Pancreas (tissue), 10 donors: ENCODE measurements at regions not wholly inside any gene's neighbourhood (a gene's known extent, or its start where the extent isn't known, plus 50 kb on each side); places are given as distances from the start of the nearest gene placed in this dataset.
"Not testable (repeated sequence)": the region's sequence is repeated elsewhere in the genome, so short reads cannot be mapped to it uniquely, and the experiment has no call there.

Source experiments
- ATAC-seq, 4 donors: fragments of 200-7000 bp; cut with Tn5 transposase; one replicate each; pipeline versions ENCODE4 v1.8.0 to v1.9.1; 2020; ENCODE audit warnings: mild to moderate bottlenecking in 4 of 4, moderate library complexity in 4 of 4
- DNase-seq, 6 donors: peaks; one replicate each; pipeline ENCODE4 v3.0.0-alpha.2; 2020
- FAIRE-seq: peaks from 2 replicates; lab custom pipeline; 2012; peaks lifted over from hg19 to GRCh38; lab: Jason Lieb, UNC
- H3K27ac ChIP-seq, 4 donors: fragments of 200-600 bp; sonication (generic); 1 replicate in 3 of 4; 2 replicates in 1 of 4; pipeline versions ENCODE4 v1.5.0 to v1.8.0; 2020
- H3K27me3 ChIP-seq, 4 donors: fragments of 200-600 bp; one replicate each; pipeline ENCODE4 v1.8.0; 2021
- H3K36me3 ChIP-seq, 3 donors: fragments of 200-600 bp; sonication (generic) in 1 of 3; one replicate each; pipeline versions ENCODE4 v1.5.0 to v1.8.0; 2020 to 2021
- H3K4me1 ChIP-seq, 3 donors: fragments of 200-600 bp; one replicate each; pipeline ENCODE4 v1.8.0; 2021
- H3K4me3 ChIP-seq, 4 donors: fragments of 200-600 bp; sonication (generic) in 2 of 4; one replicate each; pipeline versions ENCODE4 v1.5.0 to v1.8.0; 2020 to 2021
- H3K9me3 ChIP-seq, 4 donors: fragments of 200-600 bp; one replicate each; pipeline ENCODE4 v1.8.0; 2021
- CTCF ChIP-seq, 4 donors: fragments of 200-600 bp; sonication (generic) in 3 of 4; IDR thresholded peaks; one replicate each; pipeline versions ENCODE4 v1.5.0 to v1.8.0; 2021; ENCODE audit warnings: antibody characterized with exemption in 4 of 4
- WGBS, 2 donors: extraction: QIAGEN DNeasy Blood & Tissue Kit; methylation state at CpG; one replicate each; pipeline ENCODE4 v1.1.7; 2013; 5-methylcytosine and 5-hydroxymethylcytosine counted together
- intact Hi-C, 3 donors: fragments of 100-400 bp; cut with DNase I; formaldehyde crosslinking; loops; one replicate each; pipeline versions ENCODE4 v1.11.1 to v1.14.2; 2022
- donor health status: healthy with polysubstance abuse.
- donor health status: DM: no; HTN: no; CAD: no; lungs with moderate emphysema.
- donor health status: DM: no; HTN: no; CAD: no.
- donor health status: control.
- donor health status: control.
- donor health status: Bipolar disorder and iron deficiency.
- donor health status: DM: yes; HTN: yes; CAD: no.
- donor health status: DM: no; HTN: no; CAD: no.
- donor health status: DM: no; HTN: no; CAD: no.
- donor health status: DM: yes; HTN: yes; CAD: no.

- H3K27ac ChIP-seq = no peak overlapping the region
Observed at GRCh38 chr14:31911160-31911559, 165.9 kb upstream of the ARHGAP5 start.

GRCh38 chr14:31913370-31913769, 163.7 kb upstream of the ARHGAP5 start:
- no peaks in the 10 kb centered on the region for H3K27me3 ChIP-seq
- H3K4me1 ChIP-seq = no peaks in the 10 kb centered on the region
- no peak for TF ChIP-seq CTCF (IDR thresholded peaks at IDR 0.05)
- 83 to 90% methylated on average over 4 of the region's 4 CpGs for WGBS, 2 donors
- no peak for FAIRE-seq
- no peaks in the 10 kb centered on the region for H3K9me3 ChIP-seq
- H3K36me3 ChIP-seq = no peaks in the 10 kb centered on the region
- no peak for ATAC-seq
- H3K27ac ChIP-seq = no peak overlapping the region
- intact Hi-C loops = no loop called here
- DNase-seq = no peak
- H3K4me3 ChIP-seq = no peak overlapping the region

More at GRCh38 chr14:31911160-31911559, 165.9 kb upstream of the ARHGAP5 start:
- no peaks in the 10 kb centered on the region for H3K9me3 ChIP-seq
- FAIRE-seq (no peak), DNase-seq (no peak), ATAC-seq (no peak)
- no peaks in the 10 kb centered on the region for H3K27me3 ChIP-seq
- H3K4me3 ChIP-seq = no peak overlapping the region
- H3K36me3 ChIP-seq = no peaks in the 10 kb centered on the region
- no peaks in the 10 kb centered on the region for H3K4me1 ChIP-seq
- 45 to 91% methylated on average over 1 of the region's 1 CpG for WGBS, 2 donors
- intact Hi-C loops = no loop called here
- no peak for TF ChIP-seq CTCF (IDR thresholded peaks at IDR 0.05)

- H3K27ac ChIP-seq, H3K4me3 ChIP-seq, H3K9me3 ChIP-seq, H3K36me3 ChIP-seq, H3K4me1 ChIP-seq, ATAC-seq, H3K27me3 ChIP-seq, DNase-seq, FAIRE-seq, intact Hi-C loops: not testable (repeated sequence)
- 91 to 94% methylated on average over 4 of the region's 7 CpGs for WGBS, 2 donors
Observed at GRCh38 chr14:31918289-31918688, 158.8 kb upstream of the ARHGAP5 start.

- H3K9me3 ChIP-seq = no peaks in the 10 kb centered on the region
- H3K4me3 ChIP-seq = no peak overlapping the region
- no peak for TF ChIP-seq CTCF (IDR thresholded peaks at IDR 0.05)
- ATAC-seq (no peak), FAIRE-seq (no peak), DNase-seq (no peak)
- H3K36me3 ChIP-seq = no peaks in the 10 kb centered on the region
- H3K4me1 ChIP-seq = no peaks in the 10 kb centered on the region
- H3K27me3 ChIP-seq = no peaks in the 10 kb centered on the region
- intact Hi-C loops = loop anchor here in 1 of 3 donors (10.0 kb wide), 1 partner anchor 325 kb away; no protein-coding TSS in a partner anchor
- 82 to 92% methylated on average over 1 of the region's 1 CpG for WGBS, 2 donors
- H3K27ac ChIP-seq = no peak overlapping the region
Observed at GRCh38 chr14:31920001-31920400, 157.1 kb upstream of the ARHGAP5 start.

GRCh38 chr14:31920989-31921650, 156.0 kb upstream of the ARHGAP5 start:
- FAIRE-seq (no peak), ATAC-seq (no peak), DNase-seq (no peak)
- H3K36me3 ChIP-seq = no peaks in the 10 kb centered on the region
- H3K4me3 ChIP-seq = no peak overlapping the region
- no peaks in the 10 kb centered on the region for H3K4me1 ChIP-seq
- 80 to 83% methylated on average over 5 of the region's 5 CpGs for WGBS, 2 donors
- no peaks in the 10 kb centered on the region for H3K27me3 ChIP-seq
- no peaks in the 10 kb centered on the region for H3K9me3 ChIP-seq
- TF ChIP-seq CTCF (IDR thresholded peaks at IDR 0.05) = no peak
- intact Hi-C loops = loop anchor here in 1 of 3 donors (10.0 kb wide), 1 partner anchor 324 kb away; no protein-coding TSS in a partner anchor
- no peak overlapping the region for H3K27ac ChIP-seq
